ENCODE measurements at regions not wholly inside any gene's neighbourhood (a gene's known extent, or its start where the extent isn't known, plus 50 kb on each side); places are given as distances from the start of the nearest gene placed in this dataset.

GRCh38 chr6:91751526-91751925 is 1164.7 kb upstream of the MAP3K7 start:
- H3K4me3 ChIP-seq (ENCODE audit: low read depth, low read length) = no peak overlapping the region
- no peak for DNase-seq (ENCODE audit: low read depth)
- TF ChIP-seq CTCF (IDR thresholded peaks at IDR 0.05; ENCODE audit: low read depth, low read length, missing control alignments) = no peak

GRCh38 chr6:91744566-91744965 is 1157.7 kb upstream of the MAP3K7 start:
- DNase-seq (ENCODE audit: low read depth) = no peak
- no peak for TF ChIP-seq CTCF (IDR thresholded peaks at IDR 0.05; ENCODE audit: low read depth, low read length, missing control alignments)
- no peak overlapping the region for H3K4me3 ChIP-seq (ENCODE audit: low read depth, low read length)

- TF ChIP-seq CTCF (IDR thresholded peaks at IDR 0.05; ENCODE audit: low read depth, low read length, missing control alignments) = no peak
- DNase-seq (ENCODE audit: low read depth) = no peak
- no peak overlapping the region for H3K4me3 ChIP-seq (ENCODE audit: low read depth, low read length)
Measured at GRCh38 chr6:91743756-91744155, 1156.9 kb upstream of the MAP3K7 start.

GRCh38 chr6:91731939-91732338 is 1145.1 kb upstream of the MAP3K7 start:
- no peak overlapping the region for H3K4me3 ChIP-seq (ENCODE audit: low read depth, low read length)
- TF ChIP-seq CTCF (IDR thresholded peaks at IDR 0.05; ENCODE audit: low read depth, low read length, missing control alignments) = no peak
- DNase-seq (ENCODE audit: low read depth) = no peak

- TF ChIP-seq CTCF (IDR thresholded peaks at IDR 0.05; ENCODE audit: low read depth, low read length, missing control alignments) = no peak
- no peak overlapping the region for H3K4me3 ChIP-seq (ENCODE audit: low read depth, low read length)
- no peak for DNase-seq (ENCODE audit: low read depth)
Measured at GRCh38 chr6:91730710-91731109, 1143.8 kb upstream of the MAP3K7 start.

- no peak for TF ChIP-seq CTCF (IDR thresholded peaks at IDR 0.05; ENCODE audit: low read depth, low read length, missing control alignments)
- H3K4me3 ChIP-seq (ENCODE audit: low read depth, low read length) = no peak overlapping the region
- no peak for DNase-seq (ENCODE audit: low read depth)
Measured at GRCh38 chr6:91720324-91720723, 1133.5 kb upstream of the MAP3K7 start.

- no peak overlapping the region for H3K4me3 ChIP-seq (ENCODE audit: low read depth, low read length)
- TF ChIP-seq CTCF (IDR thresholded peaks at IDR 0.05; ENCODE audit: low read depth, low read length, missing control alignments) = no peak
- DNase-seq (ENCODE audit: low read depth) = no peak
Measured at GRCh38 chr6:91719414-91719813, 1132.5 kb upstream of the MAP3K7 start.
